K562 (cell line): ENCODE measurements at regions not wholly inside any gene's neighbourhood (a gene's known extent, or its start where the extent isn't known, plus 50 kb on each side); places are given as distances from the start of the nearest gene placed in this dataset.

Experiments
- ATAC-seq: fragments of 200-7000 bp; cut with Tn5 transposase; 3 replicates; pipeline ENCODE4 v1.9.1; 2020; ENCODE audit warnings: moderate library complexity
- BruUV-seq: library from RNA; stranded (reverse); fragments of 400-500 nt; replicated peaks from 2 replicates; lab custom pipeline; 2021; lab: Mats Ljungman, UMichigan
- CTCF ChIA-PET: fragments of 300-600 bp; formaldehyde crosslinking; extraction: SDS; loops from one replicate; lab custom pipeline; 2021; ENCODE audit warnings: low intra/inter-chr PET ratio; lab: Yijun Ruan, JAX
- POLR2A ChIA-PET: fragments of 300-600, 350-650 bp; sonication (Branson Sonifier 250); formaldehyde crosslinking; extraction: SDS; loops from one replicate; lab custom pipeline; 2021; ENCODE audit warnings: antibody characterized with exemption, inconsistent platforms; lab: Yijun Ruan, JAX
- DNase-seq, 4 experiments: peaks; one replicate each; pipeline versions ENCODE4 v3.0.0 to v3.0.0-alpha.2; 2011 to 2018; ENCODE audit warnings: low spot score in 3 of 4, mixed read lengths in 3 of 4; ENCODE audit errors: extremely low read depth in 1 of 4
- FAIRE-seq: peaks from 2 replicates; lab custom pipeline; 2011; peaks lifted over from hg19 to GRCh38; lab: Jason Lieb, UNC
- H2AFZ ChIP-seq: 2 replicates; pipeline ENCODE4 v1.6.0; 2011; ENCODE audit warnings: low read depth, low read length, control low read depth, inconsistent platforms
- H3K27ac ChIP-seq: fragments of 200-600 bp; 3 replicates; pipeline ENCODE4 v1.8.0; 2011; ENCODE audit warnings: low read depth, mild to moderate bottlenecking, control low read depth, inconsistent platforms, low read length, moderate library complexity, mixed read lengths; ENCODE audit errors: extremely low read depth
- H3K27me3 ChIP-seq, 2 experiments: fragments of 300-600 bp in 1 of 2; 2 replicates in 1 of 2; 3 replicates in 1 of 2; pipeline versions ENCODE4 v1.6.0 to v1.8.0; 2011; ENCODE audit warnings: inconsistent platforms in 2 of 2, low read length in 2 of 2, mild to moderate bottlenecking in 1 of 2, mixed read lengths in 1 of 2, moderate library complexity in 1 of 2; ENCODE audit not compliant: control insufficient read depth in 2 of 2, insufficient read depth in 2 of 2
- H3K36me3 ChIP-seq: fragments of 300-600 bp; 3 replicates; pipeline ENCODE4 v1.8.0; 2011; ENCODE audit warnings: mild to moderate bottlenecking, low read length, inconsistent platforms; ENCODE audit not compliant: control insufficient read depth, insufficient read depth
- H3K4me1 ChIP-seq, 2 experiments: fragments of 200-600 bp in 1 of 2; replicated peaks in 1 of 2; 2 replicates in 1 of 2; 3 replicates in 1 of 2; pipeline versions ENCODE4 v1.5.1 to v1.8.0; 2011; ENCODE audit warnings: inconsistent platforms in 2 of 2, low read length in 2 of 2, mild to moderate bottlenecking in 1 of 2, mixed read lengths in 1 of 2, moderate library complexity in 1 of 2; ENCODE audit not compliant: control insufficient read depth in 2 of 2, insufficient read depth in 2 of 2
- H3K4me2 ChIP-seq: 2 replicates; pipeline ENCODE4 v1.6.1; 2011; ENCODE audit warnings: low read length, control low read depth, inconsistent platforms, mixed read lengths; ENCODE audit not compliant: insufficient read depth
- H3K4me3 ChIP-seq: fragments of 200-600 bp; sonication (generic), shearing (Covaris generic); 2 replicates; pipeline ENCODE4 v1.5.1; 2016; ENCODE audit warnings: control low read depth, inconsistent platforms
- H3K79me2 ChIP-seq: fragments of 200-600 bp; 3 replicates; pipeline ENCODE4 v1.8.0; 2011; ENCODE audit warnings: low read length, inconsistent platforms; ENCODE audit not compliant: control insufficient read depth, insufficient read depth
- H3K9ac ChIP-seq, 2 experiments: 2 replicates each; pipeline versions ENCODE4 v1.6.0 to v1.6.1; 2011; ENCODE audit warnings: low read depth in 2 of 2, low read length in 2 of 2, control low read depth in 1 of 2, inconsistent platforms in 1 of 2, mild to moderate bottlenecking in 1 of 2, mixed read lengths in 1 of 2; ENCODE audit not compliant: insufficient read depth in 1 of 2
- H3K9me1 ChIP-seq: one replicate; pipeline ENCODE4 v1.6.0; 2011; ENCODE audit warnings: inconsistent platforms, mild to moderate bottlenecking, low read length, moderate library complexity; ENCODE audit not compliant: control insufficient read depth, insufficient read depth
- H3K9me3 ChIP-seq: replicated peaks from 2 replicates; pipeline ENCODE4 v1.5.1; 2011; ENCODE audit warnings: low read depth, low read length, inconsistent platforms; ENCODE audit not compliant: control insufficient read depth, insufficient read depth
- H4K20me1 ChIP-seq: replicated peaks from 2 replicates; pipeline ENCODE4 v1.6.1; 2011; ENCODE audit warnings: low read length, inconsistent platforms, mixed read lengths; ENCODE audit not compliant: control insufficient read depth, insufficient read depth
- CEBPG ChIP-seq, 3 experiments: fragments of 200-800 bp in 1 of 3; sonication (Bioruptor generic) in 1 of 3; sonication (generic) in 1 of 3; formaldehyde crosslinking in 1 of 3; IDR thresholded peaks in 2 of 3; conservative IDR thresholded peaks in 1 of 3; 2 replicates each; pipeline versions ENCODE4 v1.6.1 to v1.8.0; 2016 to 2022; ENCODE audit warnings: missing compliant biosample characterization in 2 of 3, missing genetic modification characterization in 2 of 3, mild to moderate bottlenecking in 1 of 3, missing genetic modification reagents in 1 of 3
- CREB1 ChIP-seq, 2 experiments: sonication (generic) in 1 of 2; formaldehyde crosslinking in 1 of 2; IDR thresholded peaks; 2 replicates each; pipeline versions ENCODE4 v1.6.1 to v1.8.0; 2012 to 2022; ENCODE audit warnings: inconsistent platforms in 1 of 2, mild to moderate bottlenecking in 1 of 2, missing genetic modification reagents in 1 of 2, moderate library complexity in 1 of 2
- HMG20A ChIP-seq: fragments of 450-650 bp; formaldehyde crosslinking; conservative IDR thresholded peaks from 2 replicates; pipeline ENCODE4 v1.4.0; 2020; ENCODE audit warnings: mild to moderate bottlenecking, mixed read lengths
- JUN ChIP-seq, 2 experiments: sonication (generic) in 1 of 2; formaldehyde crosslinking in 1 of 2; IDR thresholded peaks; 2 replicates each; pipeline versions ENCODE4 v1.6.1 to v1.8.0; 2012 to 2022; ENCODE audit warnings: borderline replicate concordance in 2 of 2, mild to moderate bottlenecking in 2 of 2, improper control_type of control experiment in 1 of 2, low read depth in 1 of 2, low read length in 1 of 2, missing genetic modification reagents in 1 of 2
- ZBTB5 ChIP-seq: fragments of 450-650 bp; IDR thresholded peaks from 2 replicates; pipeline ENCODE4 v1.6.1; 2017; ENCODE audit warnings: antibody characterized with exemption
- ZNF639 ChIP-seq, 2 experiments: fragments of 200-800 bp in 1 of 2; sonication (Bioruptor generic) in 1 of 2; sonication (generic) in 1 of 2; formaldehyde crosslinking in 1 of 2; IDR thresholded peaks in 1 of 2; conservative IDR thresholded peaks in 1 of 2; 2 replicates each; pipeline versions ENCODE4 v1.5.0 to v1.6.1; 2016 to 2020; ENCODE audit warnings: missing compliant biosample characterization in 1 of 2, missing genetic modification characterization in 1 of 2, missing genetic modification reagents in 1 of 2
- ZNF77 ChIP-seq: fragments of 250-450 bp; sonication (Bioruptor Pico); IDR thresholded peaks from 2 replicates; pipeline ENCODE4 v1.5.0; 2020
- ZNF778 ChIP-seq: fragments of 450-650 bp; formaldehyde crosslinking; IDR thresholded peaks from 2 replicates; pipeline ENCODE4 v1.4.0; 2020; ENCODE audit warnings: mild to moderate bottlenecking, moderate library complexity
- WGBS: fragments of 100-300 bp; shearing (Covaris generic); methylation state at CpG from one replicate; pipeline ENCODE4 v1.1.6; 2016; ENCODE audit warnings: low coverage, mixed read lengths; ENCODE audit not compliant: insufficient coverage; ENCODE audit errors: missing lambda C conversion rate; 5-methylcytosine and 5-hydroxymethylcytosine counted together
- in situ Hi-C: fragments of 300-500 bp; cut with MboI; formaldehyde crosslinking; loops from 4 replicates; pipeline ENCODE4 v1.15.0; 2018; ENCODE audit warnings: inconsistent platforms, mixed read lengths
- intact Hi-C: fragments of 100-400 bp; cut with micrococcal nuclease; formaldehyde crosslinking; loops from 2 replicates; pipeline ENCODE4 v1.14.2; 2022
- TF ChIP-seq, protein P1 (sequence below): fragments of 450-650 bp; IDR thresholded peaks from one replicate; pipeline ENCODE4 v1.6.1; 2018; ENCODE audit warnings: mild to moderate bottlenecking, moderate library complexity; ENCODE audit not compliant: partially characterized antibody

- no peak for TF ChIP-seq CEBPG (CRISPR knock-in tag; IDR thresholded peaks at IDR 0.05)
- peak in 1 of 2 experiments; percentile 88; a peak in 3 of 4 replicates for TF ChIP-seq CEBPG (tag; conservative IDR thresholded peaks at IDR 0.05 in 1 of 2, IDR thresholded peaks at IDR 0.05 in 1 of 2)
- no peak for TF ChIP-seq HMG20A (CRISPR knock-in tag)
- TF ChIP-seq CREB1 (IDR thresholded peaks at IDR 0.05) = no peak
- no peak for TF ChIP-seq CREB1 (CRISPR knock-in tag; IDR thresholded peaks at IDR 0.05)
- no peak for TF ChIP-seq ZNF639 (CRISPR knock-in tag; conservative IDR thresholded peaks at IDR 0.05 in 1 of 2, IDR thresholded peaks at IDR 0.05 in 1 of 2)
Measured at GRCh38 chr15:85979929-85980328, 99.7 kb upstream of the AGBL1 start (continued).

DNA sequence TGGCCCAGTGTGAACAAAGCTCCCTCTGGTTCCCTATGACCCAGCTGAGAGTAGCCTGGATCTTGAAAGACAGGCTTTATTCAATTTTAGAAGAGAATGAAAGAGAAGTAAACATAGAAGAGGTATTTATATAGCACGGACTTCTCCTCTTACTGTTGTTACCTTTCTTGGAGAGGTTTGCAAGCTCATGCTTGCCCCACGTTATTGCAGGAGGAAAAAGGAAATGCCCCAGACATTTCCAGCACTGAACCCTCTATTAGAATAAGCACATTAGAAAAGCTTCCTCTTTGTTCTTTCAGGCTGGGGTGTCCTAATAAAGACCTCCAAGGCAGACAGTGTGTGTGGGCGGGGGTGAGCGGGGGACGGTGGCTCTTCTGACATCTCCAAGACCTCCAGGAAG, 98.7 kb upstream of the AGBL1 start:
- Histone ChIP-seq H4K20me1 (no peaks in the 10 kb centered on the region), H3K4me1 (no peaks in the 10 kb centered on the region), H3K9me1 (no peaks in the 10 kb centered on the region), H3K9me3 (no peaks in the 10 kb centered on the region; the same call in 1 of the 2 replicates), H3K4me2 (no peak overlapping the region), H3K9ac (no peak overlapping the region), H3K27ac (no peak overlapping the region), H3K4me3 (no peak overlapping the region), H3K36me3 (no peaks in the 10 kb centered on the region), H2AFZ (no peak overlapping the region), H3K79me2 (no peaks in the 10 kb centered on the region), H3K27me3 (no peaks in the 10 kb centered on the region)
- intact Hi-C loops (no loop called here), in situ Hi-C loops (no loop called here)
- BruUV-seq = no TSS peak
- WGBS = 3% methylated on average over 4 of the region's 5 CpGs
- no peak for DNase-seq
- no peak for ATAC-seq
- POLR2A ChIA-PET = no interaction called here
- TF ChIP-seq ZBTB5 (no peak), ZNF77 (CRISPR knock-in tag) (no peak), ZNF778 (no peak), JUN (IDR thresholded peaks at IDR 0.05; ENCODE audit: borderline replicate concordance, low read depth, low read length) (no peak), JUN (CRISPR knock-in tag; IDR thresholded peaks at IDR 0.05; ENCODE audit: borderline replicate concordance) (no peak)
- TF ChIP-seq, protein P1, sequence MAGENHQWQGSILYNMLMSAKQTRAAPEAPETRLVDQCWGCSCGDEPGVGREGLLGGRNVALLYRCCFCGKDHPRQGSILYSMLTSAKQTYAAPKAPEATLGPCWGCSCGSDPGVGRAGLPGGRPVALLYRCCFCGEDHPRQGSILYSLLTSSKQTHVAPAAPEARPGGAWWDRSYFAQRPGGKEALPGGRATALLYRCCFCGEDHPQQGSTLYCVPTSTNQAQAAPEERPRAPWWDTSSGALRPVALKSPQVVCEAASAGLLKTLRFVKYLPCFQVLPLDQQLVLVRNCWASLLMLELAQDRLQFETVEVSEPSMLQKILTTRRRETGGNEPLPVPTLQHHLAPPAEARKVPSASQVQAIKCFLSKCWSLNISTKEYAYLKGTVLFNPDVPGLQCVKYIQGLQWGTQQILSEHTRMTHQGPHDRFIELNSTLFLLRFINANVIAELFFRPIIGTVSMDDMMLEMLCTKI = no peak
- CTCF ChIA-PET = no interaction called here
- FAIRE-seq = no peak
